T-cell (primary cell): ENCODE measurements at regions not wholly inside any gene's neighbourhood (a gene's known extent, or its start where the extent isn't known, plus 50 kb on each side); places are given as distances from the start of the nearest gene placed in this dataset.
"Not testable (repeated sequence)": the region's sequence is repeated elsewhere in the genome, so short reads cannot be mapped to it uniquely, and the experiment has no call there.

Experiments
- ATAC-seq, 4 experiments: fragments of 200-7000 bp in 3 of 4; fragments of 150-1000 bp in 1 of 4; cut with Tn5 transposase; replicated peaks in 1 of 4; 1 replicate in 3 of 4; 2 replicates in 1 of 4; pipeline ENCODE4 v1.10.0; 2021; ENCODE audit warnings: moderate library complexity in 3 of 4, mild to moderate bottlenecking in 2 of 4, moderate number of reproducible peaks in 1 of 4
- CTCF ChIA-PET, 2 donors: fragments of 300-600 bp; sonication (Branson Sonifier 250); formaldehyde crosslinking; loops; one replicate each; lab custom pipeline; 2022; ENCODE audit warnings: antibody characterized with exemption in 2 of 2; lab: Charles Lee
- POLR2A ChIA-PET, 2 donors: fragments of 300-600 bp; sonication (Branson Sonifier 250); formaldehyde crosslinking; loops; one replicate each; lab custom pipeline; 2022; ENCODE audit warnings: antibody characterized with exemption in 2 of 2; lab: Charles Lee
- DNase-seq, 35 experiments: peaks; one replicate each; pipeline versions ENCODE4 v3.0.0 to v3.0.0-alpha.2; 2013 to 2023
- H3K27ac ChIP-seq: one replicate; pipeline ENCODE4 v1.5.1; 2013; ENCODE audit warnings: low read length
- H3K27me3 ChIP-seq, 2 experiments: replicated peaks in 1 of 2; 1 replicate in 1 of 2; 2 replicates in 1 of 2; pipeline versions ENCODE4 v1.6.1 to v1.7.0; 2013; ENCODE audit warnings: low read length in 1 of 2, mixed read lengths in 1 of 2; ENCODE audit not compliant: control insufficient read depth in 2 of 2, insufficient read depth in 2 of 2; ENCODE audit errors: extremely low read depth in 1 of 2
- H3K36me3 ChIP-seq, 2 donors: 1 replicate in 1 of 2; 2 replicates in 1 of 2; pipeline versions ENCODE4 v1.6.1 to v1.7.0; 2013; ENCODE audit warnings: low read length in 1 of 2; ENCODE audit not compliant: control insufficient read depth in 2 of 2, insufficient read depth in 1 of 2; ENCODE audit errors: extremely low read depth in 1 of 2
- H3K4me1 ChIP-seq, 2 experiments: 1 replicate in 1 of 2; 2 replicates in 1 of 2; pipeline versions ENCODE4 v1.6.1 to v1.7.0; 2013; ENCODE audit warnings: low read length in 2 of 2, mixed read lengths in 1 of 2; ENCODE audit not compliant: insufficient read depth in 2 of 2, control insufficient read depth in 1 of 2; ENCODE audit errors: extremely low read depth in 1 of 2
- H3K4me3 ChIP-seq, 2 donors: 1 replicate in 1 of 2; 2 replicates in 1 of 2; pipeline versions ENCODE4 v1.5.1 to v1.7.0; 2013; ENCODE audit warnings: mild to moderate bottlenecking in 2 of 2, low read length in 1 of 2, moderate library complexity in 1 of 2; ENCODE audit not compliant: control insufficient read depth in 1 of 2; ENCODE audit errors: extremely low read depth in 1 of 2
- H3K9me3 ChIP-seq: 2 replicates; pipeline ENCODE4 v1.7.0; 2013
- H3K27ac Mint-ChIP-seq, 2 donors: one replicate each; pipeline ENCODE4 v1.8.0; 2020 to 2021; ENCODE audit warnings: mild to moderate bottlenecking in 2 of 2, mixed read lengths in 2 of 2
- H3K27me3 Mint-ChIP-seq, 2 donors: one replicate each; pipeline ENCODE4 v1.8.0; 2021 to 2022; ENCODE audit warnings: mixed read lengths in 2 of 2
- H3K36me3 Mint-ChIP-seq: one replicate; pipeline ENCODE4 v1.8.0; 2021; ENCODE audit warnings: mixed read lengths
- H3K4me1 Mint-ChIP-seq, 3 donors: one replicate each; pipeline ENCODE4 v1.8.0; 2020 to 2022; ENCODE audit warnings: mixed read lengths in 3 of 3, mild to moderate bottlenecking in 1 of 3
- H3K4me3 Mint-ChIP-seq, 3 donors: one replicate each; pipeline ENCODE4 v1.8.0; 2020 to 2022; ENCODE audit warnings: mild to moderate bottlenecking in 3 of 3, mixed read lengths in 3 of 3, moderate library complexity in 3 of 3
- H3K9me3 Mint-ChIP-seq, 3 donors: one replicate each; pipeline ENCODE4 v1.8.0; 2020 to 2022; ENCODE audit warnings: mixed read lengths in 3 of 3
- WGBS: methylation state at CpG from one replicate; pipeline ENCODE4 v1.1.5; 2013; ENCODE audit warnings: missing lambda C conversion rate; ENCODE audit not compliant: insufficient coverage; 5-methylcytosine and 5-hydroxymethylcytosine counted together

- Mint-ChIP-seq H3K27ac (no peak overlapping the region), H3K36me3 (no peaks in the 10 kb centered on the region), H3K4me1 (no peaks in the 10 kb centered on the region), H3K9me3 (peaks cover 8 to 20% (median 12%) of the 10 kb centered on the region in 3 donors), H3K4me3 (no peak overlapping the region), H3K27me3 (no peaks in the 10 kb centered on the region)
- Histone ChIP-seq H3K9me3 (no peaks in the 10 kb centered on the region), H3K36me3 (no peaks in the 10 kb centered on the region), H3K4me3 (no peak overlapping the region), H3K4me1 (no peaks in the 10 kb centered on the region), H3K27me3 (no peaks in the 10 kb centered on the region), H3K27ac (no peak overlapping the region)
- ChIA-PET CTCF (no interaction called here), POLR2A (no interaction called here)
- DNase-seq (no peak), ATAC-seq (no peak)
- 100% methylated on average over 1 of the region's 3 CpGs for WGBS
These were observed 85.2 kb upstream of the SLIT2 start for GRCh38 chr4:20166544-20166943.

DNA sequence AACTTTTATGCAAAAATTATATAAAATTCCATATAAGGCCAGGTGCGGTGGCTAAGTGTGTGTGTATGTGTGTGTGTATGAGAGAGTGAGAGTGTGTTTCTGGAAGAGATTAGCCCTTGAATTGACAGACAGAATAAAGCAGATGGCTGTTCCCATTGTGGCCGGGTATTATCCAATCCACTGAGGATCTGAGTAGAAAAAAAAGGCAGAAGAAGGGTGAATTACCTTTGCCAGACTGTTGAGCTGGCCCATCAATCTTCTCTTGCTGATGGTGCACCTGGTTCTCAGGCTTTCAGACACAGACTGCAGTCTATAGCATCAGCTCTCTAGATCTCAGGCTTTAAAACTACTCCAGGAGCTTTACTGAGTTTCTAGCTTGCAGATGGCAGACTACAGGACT lies 92.2 kb upstream of the SLIT2 start:
- Histone ChIP-seq H3K36me3 (no peaks in the 10 kb centered on the region), H3K4me1 (no peaks in the 10 kb centered on the region), H3K27ac (no peak overlapping the region), H3K9me3 (no peaks in the 10 kb centered on the region), H3K4me3 (no peak overlapping the region), H3K27me3 (no peaks in the 10 kb centered on the region)
- 89% methylated on average over 1 of the region's 2 CpGs for WGBS
- H3K9me3 Mint-ChIP-seq: peaks cover 7 to 21% (median 11%) of the 10 kb centered on the region in 3 donors
- DNase-seq (no peak), ATAC-seq (no peak)
- no peaks in the 10 kb centered on the region for H3K36me3 Mint-ChIP-seq
- ChIA-PET POLR2A (no interaction called here), CTCF (no interaction called here)
- no peak overlapping the region for H3K27ac Mint-ChIP-seq
- no peak overlapping the region for H3K4me3 Mint-ChIP-seq
- no peaks in the 10 kb centered on the region for H3K4me1 Mint-ChIP-seq
- H3K27me3 Mint-ChIP-seq: no peaks in the 10 kb centered on the region

DNA sequence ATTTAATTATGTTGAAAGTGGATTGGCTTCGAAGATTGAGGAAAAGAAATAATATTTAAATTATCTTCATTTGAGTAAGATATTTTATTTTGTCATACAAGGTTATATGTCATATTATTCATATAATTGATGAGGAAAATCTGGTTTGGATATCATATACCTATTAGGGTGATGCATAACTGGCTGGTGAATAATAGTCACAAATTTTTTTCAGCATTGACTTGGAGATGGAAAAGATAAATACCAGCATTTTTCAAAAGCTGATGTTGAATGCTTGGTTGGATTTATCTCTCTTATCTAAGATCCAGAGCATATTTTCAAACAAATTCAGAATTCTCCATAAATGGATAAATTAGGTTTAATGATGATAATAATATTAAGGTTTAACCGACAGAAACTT lies 93.5 kb upstream of the SLIT2 start:
- Histone ChIP-seq H3K4me3 (no peak overlapping the region), H3K36me3 (no peaks in the 10 kb centered on the region), H3K27me3 (no peaks in the 10 kb centered on the region), H3K27ac (no peak overlapping the region), H3K9me3 (no peaks in the 10 kb centered on the region), H3K4me1 (no peaks in the 10 kb centered on the region)
- Mint-ChIP-seq H3K4me1 (no peaks in the 10 kb centered on the region), H3K9me3 (peaks cover 11 to 25% (median 11%) of the 10 kb centered on the region in 3 donors), H3K4me3 (no peak overlapping the region), H3K27me3 (no peaks in the 10 kb centered on the region), H3K27ac (no peak overlapping the region), H3K36me3 (no peaks in the 10 kb centered on the region)
- ATAC-seq (no peak), DNase-seq (no peak)
- POLR2A ChIA-PET: no interaction called here
- CTCF ChIA-PET: no interaction called here
- WGBS: no CpG with 5 or more reads among the region's 2 CpGs

DNA sequence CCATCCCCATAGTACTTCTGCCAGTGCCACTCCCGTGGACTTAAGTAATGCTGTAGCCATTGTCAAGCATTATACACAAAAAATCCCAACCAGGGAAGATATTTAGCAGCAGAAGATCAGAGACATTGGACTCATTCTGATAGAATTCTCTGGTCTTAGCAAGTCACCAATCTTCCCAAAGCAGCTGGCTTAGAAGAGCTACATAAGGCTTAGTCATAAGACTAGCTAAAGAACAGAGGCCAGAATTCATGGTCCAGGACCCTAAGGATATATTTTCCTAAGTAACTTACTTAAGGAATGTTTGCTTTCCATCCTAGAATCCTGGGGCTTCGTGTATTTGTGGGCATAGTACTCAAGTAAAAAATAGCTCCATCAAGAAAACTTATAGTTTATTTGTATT lies 100.3 kb upstream of the SLIT2 start:
- ATAC-seq: no peak
- Mint-ChIP-seq H3K4me3 (no peak overlapping the region), H3K27me3 (no peaks in the 10 kb centered on the region), H3K9me3 (peaks cover 0 to 19% (median 16%) of the 10 kb centered on the region in 3 donors), H3K27ac (no peak overlapping the region), H3K36me3 (no peaks in the 10 kb centered on the region), H3K4me1 (no peaks in the 10 kb centered on the region)
- Histone ChIP-seq H3K9me3 (no peaks in the 10 kb centered on the region), H3K27ac (no peak overlapping the region), H3K27me3 (no peaks in the 10 kb centered on the region), H3K4me3 (no peak overlapping the region), H3K4me1 (no peaks in the 10 kb centered on the region), H3K36me3 (no peaks in the 10 kb centered on the region)
- CTCF ChIA-PET: no interaction called here
- POLR2A ChIA-PET: no interaction called here
- no peak for DNase-seq
- WGBS: no CpG with 5 or more reads among the region's 2 CpGs

DNA sequence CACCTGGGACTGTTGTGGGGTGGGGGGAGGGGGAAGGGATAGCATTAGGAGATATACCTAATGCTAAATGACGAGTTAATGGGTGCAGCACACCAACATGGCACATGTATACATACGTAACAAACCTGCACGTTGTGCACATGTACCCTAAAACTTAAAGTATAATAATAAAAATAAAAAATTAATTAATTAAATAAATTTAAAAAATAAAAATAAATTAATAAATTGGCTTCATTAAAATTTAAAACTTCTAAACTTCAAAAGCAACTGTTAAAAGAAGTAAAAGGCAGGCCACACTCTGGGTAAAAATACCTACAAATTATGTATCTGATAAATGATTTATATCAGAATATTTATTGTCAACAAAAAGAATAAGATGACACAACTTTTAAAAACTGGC lies 102.6 kb upstream of the SLIT2 start:
- H3K36me3 ChIP-seq, CTCF ChIA-PET, H3K9me3 ChIP-seq, H3K27ac ChIP-seq, H3K27ac Mint-ChIP-seq, H3K27me3 Mint-ChIP-seq, H3K4me1 ChIP-seq, ATAC-seq, H3K27me3 ChIP-seq, H3K4me3 ChIP-seq, DNase-seq, H3K4me3 Mint-ChIP-seq, H3K4me1 Mint-ChIP-seq, H3K36me3 Mint-ChIP-seq, POLR2A ChIA-PET: not testable (repeated sequence)
- no CpG with 5 or more reads among the region's 3 CpGs for WGBS
- H3K9me3 Mint-ChIP-seq: peaks cover 16 to 29% (median 24%) of the 10 kb centered on the region in 3 donors

DNA sequence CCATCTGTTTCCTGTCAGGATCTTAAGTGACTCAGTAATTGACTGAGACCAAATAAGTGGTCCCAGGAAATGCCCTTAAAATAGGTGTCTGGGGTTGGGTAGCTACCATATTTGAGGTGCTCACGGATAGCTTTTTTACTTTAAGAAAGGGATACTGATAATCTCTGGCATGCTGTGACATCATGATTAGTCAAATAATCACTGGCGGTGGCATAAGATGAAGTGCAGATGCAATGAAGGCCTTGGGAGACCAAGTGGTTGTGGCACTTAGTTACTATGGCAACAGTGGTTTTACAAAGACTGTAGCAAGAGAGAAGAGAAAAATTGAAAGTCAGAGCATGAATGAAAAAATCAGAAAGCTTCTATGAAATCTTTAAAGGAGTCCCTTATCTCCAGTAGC lies 114.5 kb upstream of the SLIT2 start:
- no peaks in the 10 kb centered on the region for H3K9me3 ChIP-seq
- Mint-ChIP-seq H3K4me3 (no peak overlapping the region), H3K9me3 (peaks cover 19 to 35% (median 29%) of the 10 kb centered on the region in 3 donors), H3K4me1 (no peaks in the 10 kb centered on the region), H3K27ac (no peak overlapping the region), H3K27me3 (no peaks in the 10 kb centered on the region), H3K36me3 (no peaks in the 10 kb centered on the region)
- no peak overlapping the region for H3K27ac ChIP-seq
- POLR2A ChIA-PET: no interaction called here
- no peak for DNase-seq
- H3K4me1 ChIP-seq: no peaks in the 10 kb centered on the region
- H3K27me3 ChIP-seq: no peaks in the 10 kb centered on the region
- no peak overlapping the region for H3K4me3 ChIP-seq
- CTCF ChIA-PET: no interaction called here
- no peak for ATAC-seq
- H3K36me3 ChIP-seq: no peaks in the 10 kb centered on the region
- 80% methylated on average over 2 of the region's 2 CpGs for whole genome bisulfite sequencing

DNA sequence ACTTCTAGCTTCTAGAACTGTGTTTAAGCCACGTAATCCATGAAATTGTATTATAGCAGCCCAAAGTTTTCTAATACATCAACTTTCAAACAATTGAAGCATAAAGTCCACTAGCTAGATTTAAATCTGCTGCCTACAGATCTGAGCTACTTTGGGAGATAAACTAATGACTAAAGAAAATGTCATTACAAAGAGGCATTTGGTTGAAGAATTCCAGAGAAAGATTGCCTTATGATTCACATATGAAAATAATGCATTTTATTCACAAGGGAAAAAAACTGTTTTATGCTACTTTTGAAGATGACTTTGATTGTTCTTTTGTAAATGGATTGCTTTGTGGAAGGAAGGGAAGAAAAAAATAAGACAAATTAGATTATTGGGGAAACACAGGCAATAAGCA lies 124.1 kb upstream of the SLIT2 start:
- peaks cover 0 to 7% (median 0%) of the 10 kb centered on the region in 3 donors for H3K9me3 Mint-ChIP-seq
- no peak for ATAC-seq
- POLR2A ChIA-PET: no interaction called here
- Histone ChIP-seq H3K4me3 (no peak overlapping the region), H3K27ac (no peak overlapping the region), H3K27me3 (no peaks in the 10 kb centered on the region), H3K9me3 (no peaks in the 10 kb centered on the region), H3K4me1 (no peaks in the 10 kb centered on the region), H3K36me3 (no peaks in the 10 kb centered on the region)
- no peaks in the 10 kb centered on the region for H3K4me1 Mint-ChIP-seq
- no CpG with 5 or more reads among the region's 1 CpG for WGBS
- no peaks in the 10 kb centered on the region for H3K36me3 Mint-ChIP-seq
- DNase-seq: no peak
- H3K4me3 Mint-ChIP-seq: no peak overlapping the region
- H3K27ac Mint-ChIP-seq: no peak overlapping the region
- no peaks in the 10 kb centered on the region for H3K27me3 Mint-ChIP-seq
- CTCF ChIA-PET: no interaction called here
